B cell (primary cell): ENCODE measurements at regions not wholly inside any gene's neighbourhood (a gene's known extent, or its start where the extent isn't known, plus 50 kb on each side); places are given as distances from the start of the nearest gene placed in this dataset.

Source experiments
- EZH2 ChIP-seq: IDR thresholded peaks from 2 replicates; pipeline ENCODE4 v1.6.1; 2012; ENCODE audit warnings: borderline replicate concordance, low read depth, mild to moderate bottlenecking, moderate library complexity, low read length; ENCODE audit not compliant: insufficient read depth, poor library complexity, severe bottlenecking
- TF ChIP-seq, protein P1 (sequence below): fragments of 200-600 bp; IDR thresholded peaks from one replicate; pipeline ENCODE4 v1.8.0; 2022; ENCODE audit warnings: antibody characterized with exemption, mild to moderate bottlenecking

DNA sequence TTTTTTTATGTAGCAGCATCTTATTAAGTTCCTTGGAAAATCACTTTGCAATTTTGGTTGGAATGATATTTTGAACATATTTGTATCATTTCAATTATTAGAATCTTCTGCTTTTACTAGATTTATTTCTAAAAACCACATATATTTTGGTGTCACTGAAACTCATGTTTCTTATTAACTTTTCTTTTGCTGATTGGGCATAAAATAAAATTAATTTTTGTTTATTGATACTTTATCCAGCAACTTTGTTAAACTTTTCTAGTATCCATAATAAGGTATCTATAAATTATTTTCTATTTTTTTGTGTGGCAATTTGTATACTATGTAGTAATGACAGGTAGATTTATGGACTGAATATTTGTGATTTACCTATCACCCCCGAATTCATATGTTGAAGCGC, 556.4 kb upstream of the ATXN8OS start:
- TF ChIP-seq, protein P1, sequence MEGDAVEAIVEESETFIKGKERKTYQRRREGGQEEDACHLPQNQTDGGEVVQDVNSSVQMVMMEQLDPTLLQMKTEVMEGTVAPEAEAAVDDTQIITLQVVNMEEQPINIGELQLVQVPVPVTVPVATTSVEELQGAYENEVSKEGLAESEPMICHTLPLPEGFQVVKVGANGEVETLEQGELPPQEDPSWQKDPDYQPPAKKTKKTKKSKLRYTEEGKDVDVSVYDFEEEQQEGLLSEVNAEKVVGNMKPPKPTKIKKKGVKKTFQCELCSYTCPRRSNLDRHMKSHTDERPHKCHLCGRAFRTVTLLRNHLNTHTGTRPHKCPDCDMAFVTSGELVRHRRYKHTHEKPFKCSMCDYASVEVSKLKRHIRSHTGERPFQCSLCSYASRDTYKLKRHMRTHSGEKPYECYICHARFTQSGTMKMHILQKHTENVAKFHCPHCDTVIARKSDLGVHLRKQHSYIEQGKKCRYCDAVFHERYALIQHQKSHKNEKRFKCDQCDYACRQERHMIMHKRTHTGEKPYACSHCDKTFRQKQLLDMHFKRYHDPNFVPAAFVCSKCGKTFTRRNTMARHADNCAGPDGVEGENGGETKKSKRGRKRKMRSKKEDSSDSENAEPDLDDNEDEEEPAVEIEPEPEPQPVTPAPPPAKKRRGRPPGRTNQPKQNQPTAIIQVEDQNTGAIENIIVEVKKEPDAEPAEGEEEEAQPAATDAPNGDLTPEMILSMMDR: no peak
- TF ChIP-seq EZH2: no peak
